AG09319 (cell line): ENCODE measurements at regions not wholly inside any gene's neighbourhood (a gene's known extent, or its start where the extent isn't known, plus 50 kb on each side); places are given as distances from the start of the nearest gene placed in this dataset.
"Not testable (repeated sequence)": the region's sequence is repeated elsewhere in the genome, so short reads cannot be mapped to it uniquely, and the experiment has no call there.

Source experiments
- DNase-seq: peaks from one replicate; pipeline ENCODE4 v3.0.0-alpha.2; 2010; ENCODE audit warnings: low read depth; ENCODE audit errors: extremely low read depth
- TF ChIP-seq, protein P1 (sequence below): IDR thresholded peaks from 2 replicates; pipeline ENCODE4 v1.5.1; 2011; ENCODE audit warnings: low read depth, mild to moderate bottlenecking, inconsistent platforms, low read length, moderate library complexity

DNA sequence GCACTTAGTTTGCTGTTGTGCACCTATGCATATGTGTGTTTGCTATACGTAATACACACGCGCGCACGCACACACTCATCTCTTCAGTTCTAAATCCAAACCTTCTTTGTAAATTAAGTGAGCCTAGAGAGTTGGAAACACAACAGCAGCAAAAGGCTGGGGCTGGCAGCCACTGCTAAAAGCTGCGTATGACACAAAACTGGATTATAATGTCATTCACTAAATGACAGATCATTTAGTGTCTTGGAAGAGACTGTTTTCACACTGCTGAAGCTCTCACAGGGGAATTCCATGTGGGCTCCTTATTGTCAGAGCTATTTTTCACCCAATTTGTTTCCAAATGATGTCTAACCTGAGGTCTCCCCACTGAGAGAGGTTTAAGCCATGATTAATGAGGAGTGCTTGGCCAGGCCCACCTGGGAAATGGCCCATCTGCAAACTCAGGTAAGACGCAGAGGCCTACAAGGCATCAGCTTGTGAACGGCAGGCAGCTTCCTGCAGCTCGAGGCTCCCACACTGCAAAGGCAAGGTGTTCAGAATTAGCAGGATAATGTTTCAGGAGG is 94.2 kb downstream of the OLIG3 start:
- TF ChIP-seq, protein P1, sequence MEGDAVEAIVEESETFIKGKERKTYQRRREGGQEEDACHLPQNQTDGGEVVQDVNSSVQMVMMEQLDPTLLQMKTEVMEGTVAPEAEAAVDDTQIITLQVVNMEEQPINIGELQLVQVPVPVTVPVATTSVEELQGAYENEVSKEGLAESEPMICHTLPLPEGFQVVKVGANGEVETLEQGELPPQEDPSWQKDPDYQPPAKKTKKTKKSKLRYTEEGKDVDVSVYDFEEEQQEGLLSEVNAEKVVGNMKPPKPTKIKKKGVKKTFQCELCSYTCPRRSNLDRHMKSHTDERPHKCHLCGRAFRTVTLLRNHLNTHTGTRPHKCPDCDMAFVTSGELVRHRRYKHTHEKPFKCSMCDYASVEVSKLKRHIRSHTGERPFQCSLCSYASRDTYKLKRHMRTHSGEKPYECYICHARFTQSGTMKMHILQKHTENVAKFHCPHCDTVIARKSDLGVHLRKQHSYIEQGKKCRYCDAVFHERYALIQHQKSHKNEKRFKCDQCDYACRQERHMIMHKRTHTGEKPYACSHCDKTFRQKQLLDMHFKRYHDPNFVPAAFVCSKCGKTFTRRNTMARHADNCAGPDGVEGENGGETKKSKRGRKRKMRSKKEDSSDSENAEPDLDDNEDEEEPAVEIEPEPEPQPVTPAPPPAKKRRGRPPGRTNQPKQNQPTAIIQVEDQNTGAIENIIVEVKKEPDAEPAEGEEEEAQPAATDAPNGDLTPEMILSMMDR = no peak

DNA sequence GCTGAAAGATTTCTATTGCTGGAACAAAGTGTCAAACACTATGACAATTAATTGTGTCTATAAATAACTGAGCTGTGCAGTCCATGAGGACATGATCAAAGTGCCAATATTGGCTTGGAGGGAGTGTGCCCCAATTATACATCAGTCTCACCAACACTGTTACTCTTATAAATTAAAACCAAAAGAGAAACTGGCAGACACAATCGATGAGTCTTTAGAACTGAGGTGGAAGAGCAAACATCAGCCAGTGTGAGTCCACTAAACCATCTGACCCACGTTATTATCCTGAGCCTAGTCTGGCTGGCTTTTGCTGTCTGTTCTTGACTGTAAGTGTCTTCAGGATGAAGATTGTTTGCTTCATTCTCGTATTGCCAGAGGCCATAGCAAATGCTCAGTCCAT is 98.9 kb downstream of the OLIG3 start:
- no peak for DNase-seq
- TF ChIP-seq, protein P1 = no peak

More for the DNA sequence above, 94.2 kb downstream of the OLIG3 start:
- DNase-seq = no peak

DNA sequence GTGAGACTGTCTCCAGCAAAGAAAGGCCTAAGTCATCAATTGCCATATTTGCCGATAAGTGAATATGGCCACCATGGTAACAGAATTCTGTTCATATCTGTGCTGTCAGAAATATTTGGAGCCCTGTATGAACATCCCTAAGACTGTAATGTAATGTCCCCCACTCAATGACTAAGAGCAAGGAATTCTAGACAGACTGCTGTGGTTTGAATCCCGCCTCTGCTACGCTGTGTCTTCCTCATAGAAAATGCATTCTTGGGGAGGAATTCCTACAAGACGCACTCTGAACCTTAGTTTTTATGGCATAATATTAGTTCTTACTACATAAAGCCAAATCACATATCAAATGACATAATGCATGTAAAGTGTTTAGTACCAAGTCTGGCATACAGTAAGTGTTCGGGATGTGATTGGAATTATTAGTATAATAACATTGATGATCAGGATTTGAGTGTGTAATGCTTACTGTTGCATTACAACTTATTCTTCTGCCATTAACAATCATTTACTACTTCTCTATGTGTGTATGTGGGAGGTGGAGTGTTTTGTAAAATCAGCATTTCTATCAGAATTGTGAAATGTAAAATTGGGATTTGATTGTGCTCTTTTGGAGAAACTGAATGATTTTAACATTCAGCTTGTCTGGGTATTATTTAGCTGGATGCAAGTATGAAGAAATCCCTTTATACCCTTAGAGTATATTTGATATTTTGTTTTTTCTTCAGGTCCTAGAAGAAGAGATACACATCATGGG is 103.0 kb downstream of the OLIG3 start:
- TF ChIP-seq, protein P1 = no peak
- no peak for DNase-seq

DNA sequence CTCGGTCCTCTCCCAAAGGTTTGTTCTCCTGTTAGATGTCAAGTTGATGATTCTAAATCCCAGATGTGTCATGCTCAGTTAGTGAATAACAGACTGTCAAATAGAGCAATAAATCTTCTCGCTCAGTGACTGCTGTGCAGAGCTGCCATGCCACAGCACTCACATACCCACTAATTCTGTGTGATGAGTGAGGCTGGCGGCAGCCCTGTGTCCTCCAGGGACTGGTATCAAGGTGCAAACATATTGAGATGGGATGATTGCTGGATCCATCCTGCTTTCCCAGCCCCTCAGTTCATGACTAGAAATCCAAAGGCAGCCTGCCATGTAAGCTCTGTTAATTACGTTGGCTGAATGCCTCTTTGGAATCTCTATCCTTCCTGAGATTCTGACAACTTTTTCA is 103.9 kb downstream of the OLIG3 start:
- TF ChIP-seq, protein P1 = no peak
- no peak for DNase-seq

DNA sequence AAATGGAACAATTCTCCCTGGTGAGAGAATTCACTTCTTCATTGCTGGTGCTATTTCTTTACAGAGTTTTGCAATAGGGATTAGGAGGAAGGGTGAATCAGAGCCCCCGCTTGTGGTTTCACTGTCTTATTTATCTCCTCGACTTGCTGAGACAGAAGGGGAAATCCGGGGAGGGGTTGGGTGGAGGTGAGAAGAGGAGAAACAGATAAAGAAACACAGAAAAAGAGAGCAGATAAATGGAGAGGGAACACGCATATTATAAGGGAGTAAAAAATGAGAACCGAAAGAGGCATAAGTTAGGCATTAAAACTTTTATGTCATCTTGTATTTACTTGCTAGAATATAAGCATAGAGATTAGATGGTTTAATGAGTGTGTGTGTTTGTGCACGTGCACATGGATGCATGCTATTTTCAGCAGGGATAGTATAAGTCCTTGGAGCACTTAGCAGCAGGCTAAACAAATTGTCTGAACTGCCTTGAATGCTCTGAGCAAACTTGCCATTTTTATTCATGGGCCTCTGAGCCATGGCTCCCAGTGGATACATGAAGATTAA is 105.0 kb downstream of the OLIG3 start:
- DNase-seq = no peak
- TF ChIP-seq, protein P1 = no peak

DNA sequence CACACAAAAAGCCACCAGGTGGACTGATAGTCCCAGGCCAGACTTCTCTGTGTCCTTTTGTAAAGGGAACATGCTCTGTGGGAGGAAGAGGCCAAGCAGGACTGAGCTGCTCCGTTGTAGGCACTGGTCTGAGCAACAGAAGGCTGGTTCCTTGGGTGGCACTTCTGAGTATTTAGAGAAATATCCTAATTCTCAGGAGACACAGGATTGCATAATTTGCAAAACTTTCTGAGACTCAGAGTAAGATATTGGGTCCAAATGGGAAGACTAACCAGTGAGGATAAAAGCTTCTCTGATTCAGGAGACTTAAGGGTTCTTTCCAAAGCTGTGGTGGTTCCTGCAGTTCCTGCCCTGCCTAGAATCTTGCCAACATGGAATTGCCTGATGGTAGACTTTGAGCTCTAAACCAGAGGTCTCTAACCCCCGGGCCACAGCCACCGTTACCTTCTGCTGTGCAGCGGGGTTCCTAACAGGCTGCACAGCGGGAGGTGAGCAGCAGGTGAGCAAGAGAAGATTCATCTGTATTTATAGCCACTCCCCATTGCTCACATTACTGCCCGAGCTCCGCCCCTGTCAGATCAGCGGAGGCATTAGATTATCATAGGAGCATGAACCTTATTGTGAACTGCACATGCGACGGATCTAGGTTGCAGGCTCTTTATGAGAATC is 107.0 kb downstream of the OLIG3 start:
- TF ChIP-seq, protein P1 = no peak
- no peak for DNase-seq

DNA sequence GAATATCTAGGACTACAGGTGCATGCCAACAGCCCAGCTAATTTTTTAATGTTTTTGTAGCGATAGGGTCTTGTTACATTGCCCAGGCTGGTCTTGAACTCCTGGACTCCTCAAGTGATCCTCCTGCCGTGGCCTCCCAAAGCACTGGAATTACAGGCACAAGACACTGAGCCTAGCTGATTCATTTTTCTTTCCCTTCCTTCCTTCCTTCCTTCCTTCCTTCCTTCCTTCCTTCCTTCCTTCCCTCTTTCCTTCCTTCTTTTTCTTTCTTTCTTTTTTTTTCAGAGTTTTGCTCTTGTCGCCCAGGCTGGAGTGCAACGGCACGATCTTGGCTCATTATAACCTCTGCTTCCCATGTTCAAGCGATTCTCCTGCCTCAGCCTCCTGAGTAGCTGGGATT is 110.9 kb downstream of the OLIG3 start:
- DNase-seq = not testable (repeated sequence)
